K562 (cell line): ENCODE measurements at regions not wholly inside any gene's neighbourhood (a gene's known extent, or its start where the extent isn't known, plus 50 kb on each side); places are given as distances from the start of the nearest gene placed in this dataset.

Experiments used
- ATAC-seq: fragments of 200-7000 bp; cut with Tn5 transposase; 3 replicates; pipeline ENCODE4 v1.9.1; 2020; ENCODE audit warnings: moderate library complexity
- BruUV-seq: library from RNA; stranded (reverse); fragments of 400-500 nt; replicated peaks from 2 replicates; lab custom pipeline; 2021; lab: Mats Ljungman, UMichigan
- CTCF ChIA-PET: fragments of 300-600 bp; formaldehyde crosslinking; extraction: SDS; loops from one replicate; lab custom pipeline; 2021; ENCODE audit warnings: low intra/inter-chr PET ratio; lab: Yijun Ruan, JAX
- POLR2A ChIA-PET: fragments of 300-600, 350-650 bp; sonication (Branson Sonifier 250); formaldehyde crosslinking; extraction: SDS; loops from one replicate; lab custom pipeline; 2021; ENCODE audit warnings: antibody characterized with exemption, inconsistent platforms; lab: Yijun Ruan, JAX
- DNase-seq, 4 experiments: peaks; one replicate each; pipeline versions ENCODE4 v3.0.0 to v3.0.0-alpha.2; 2011 to 2018; ENCODE audit warnings: low spot score in 3 of 4, mixed read lengths in 3 of 4; ENCODE audit errors: extremely low read depth in 1 of 4
- FAIRE-seq: peaks from 2 replicates; lab custom pipeline; 2011; peaks lifted over from hg19 to GRCh38; lab: Jason Lieb, UNC
- H2AFZ ChIP-seq: 2 replicates; pipeline ENCODE4 v1.6.0; 2011; ENCODE audit warnings: low read depth, low read length, control low read depth, inconsistent platforms
- H3K27ac ChIP-seq: fragments of 200-600 bp; 3 replicates; pipeline ENCODE4 v1.8.0; 2011; ENCODE audit warnings: low read depth, mild to moderate bottlenecking, control low read depth, inconsistent platforms, low read length, moderate library complexity, mixed read lengths; ENCODE audit errors: extremely low read depth
- H3K27me3 ChIP-seq, 2 experiments: fragments of 300-600 bp in 1 of 2; 2 replicates in 1 of 2; 3 replicates in 1 of 2; pipeline versions ENCODE4 v1.6.0 to v1.8.0; 2011; ENCODE audit warnings: inconsistent platforms in 2 of 2, low read length in 2 of 2, mild to moderate bottlenecking in 1 of 2, mixed read lengths in 1 of 2, moderate library complexity in 1 of 2; ENCODE audit not compliant: control insufficient read depth in 2 of 2, insufficient read depth in 2 of 2
- H3K36me3 ChIP-seq: fragments of 300-600 bp; 3 replicates; pipeline ENCODE4 v1.8.0; 2011; ENCODE audit warnings: mild to moderate bottlenecking, low read length, inconsistent platforms; ENCODE audit not compliant: control insufficient read depth, insufficient read depth
- H3K4me1 ChIP-seq, 2 experiments: fragments of 200-600 bp in 1 of 2; replicated peaks in 1 of 2; 2 replicates in 1 of 2; 3 replicates in 1 of 2; pipeline versions ENCODE4 v1.5.1 to v1.8.0; 2011; ENCODE audit warnings: inconsistent platforms in 2 of 2, low read length in 2 of 2, mild to moderate bottlenecking in 1 of 2, mixed read lengths in 1 of 2, moderate library complexity in 1 of 2; ENCODE audit not compliant: control insufficient read depth in 2 of 2, insufficient read depth in 2 of 2
- H3K4me2 ChIP-seq: 2 replicates; pipeline ENCODE4 v1.6.1; 2011; ENCODE audit warnings: low read length, control low read depth, inconsistent platforms, mixed read lengths; ENCODE audit not compliant: insufficient read depth
- H3K4me3 ChIP-seq: fragments of 200-600 bp; sonication (generic), shearing (Covaris generic); 2 replicates; pipeline ENCODE4 v1.5.1; 2016; ENCODE audit warnings: control low read depth, inconsistent platforms
- H3K79me2 ChIP-seq: fragments of 200-600 bp; 3 replicates; pipeline ENCODE4 v1.8.0; 2011; ENCODE audit warnings: low read length, inconsistent platforms; ENCODE audit not compliant: control insufficient read depth, insufficient read depth
- H3K9ac ChIP-seq, 2 experiments: 2 replicates each; pipeline versions ENCODE4 v1.6.0 to v1.6.1; 2011; ENCODE audit warnings: low read depth in 2 of 2, low read length in 2 of 2, control low read depth in 1 of 2, inconsistent platforms in 1 of 2, mild to moderate bottlenecking in 1 of 2, mixed read lengths in 1 of 2; ENCODE audit not compliant: insufficient read depth in 1 of 2
- H3K9me1 ChIP-seq: one replicate; pipeline ENCODE4 v1.6.0; 2011; ENCODE audit warnings: inconsistent platforms, mild to moderate bottlenecking, low read length, moderate library complexity; ENCODE audit not compliant: control insufficient read depth, insufficient read depth
- H3K9me3 ChIP-seq: replicated peaks from 2 replicates; pipeline ENCODE4 v1.5.1; 2011; ENCODE audit warnings: low read depth, low read length, inconsistent platforms; ENCODE audit not compliant: control insufficient read depth, insufficient read depth
- H4K20me1 ChIP-seq: replicated peaks from 2 replicates; pipeline ENCODE4 v1.6.1; 2011; ENCODE audit warnings: low read length, inconsistent platforms, mixed read lengths; ENCODE audit not compliant: control insufficient read depth, insufficient read depth
- C11orf30 ChIP-seq: fragments of 450-650 bp; IDR thresholded peaks from 2 replicates; pipeline ENCODE4 v1.6.1; 2016; ENCODE audit warnings: low read depth, mild to moderate bottlenecking
- HES1 ChIP-seq: fragments of 450-650 bp; IDR thresholded peaks from 2 replicates; pipeline ENCODE4 v1.6.1; 2016; ENCODE audit warnings: low read depth, mild to moderate bottlenecking, moderate library complexity
- HNRNPUL1 ChIP-seq: fragments of 200-400 bp; formaldehyde crosslinking; IDR thresholded peaks from 2 replicates; pipeline ENCODE4 v1.6.1; 2017; ENCODE audit warnings: low read length
- HOMEZ ChIP-seq: fragments of 250-450 bp; sonication (Bioruptor Pico); IDR thresholded peaks from 2 replicates; pipeline ENCODE4 v1.4.0; 2020; ENCODE audit warnings: mild to moderate bottlenecking, moderate library complexity
- MAFG ChIP-seq: fragments of 450-650 bp; conservative IDR thresholded peaks from 2 replicates; pipeline ENCODE4 v1.6.1; 2016; ENCODE audit warnings: missing genetic modification characterization, missing compliant biosample characterization
- STAT6 ChIP-seq: sonication (generic); formaldehyde crosslinking; IDR thresholded peaks from 2 replicates; pipeline ENCODE4 v1.8.1; 2023; ENCODE audit warnings: mild to moderate bottlenecking, missing genetic modification reagents
- TAF15 ChIP-seq: fragments of 200-400 bp; formaldehyde crosslinking; IDR thresholded peaks from 2 replicates; pipeline ENCODE4 v1.6.1; 2017; ENCODE audit warnings: mild to moderate bottlenecking, low read depth, low read length, moderate library complexity
- ZNF239 ChIP-seq: fragments of 250-450 bp; sonication (Bioruptor Pico); IDR thresholded peaks from 2 replicates; pipeline ENCODE4 v1.4.0; 2020; ENCODE audit warnings: mild to moderate bottlenecking
- ZNF316 ChIP-seq: fragments of 450-650 bp; IDR thresholded peaks from 2 replicates; pipeline ENCODE4 v1.6.1; 2016
- ZNF408 ChIP-seq: fragments of 250-450 bp; sonication (Bioruptor Pico); IDR thresholded peaks from 2 replicates; pipeline ENCODE4 v1.4.0; 2020; ENCODE audit warnings: low read depth, mild to moderate bottlenecking, moderate library complexity
- WGBS: fragments of 100-300 bp; shearing (Covaris generic); methylation state at CpG from one replicate; pipeline ENCODE4 v1.1.6; 2016; ENCODE audit warnings: low coverage, mixed read lengths; ENCODE audit not compliant: insufficient coverage; ENCODE audit errors: missing lambda C conversion rate; 5-methylcytosine and 5-hydroxymethylcytosine counted together
- in situ Hi-C: fragments of 300-500 bp; cut with MboI; formaldehyde crosslinking; loops from 4 replicates; pipeline ENCODE4 v1.15.0; 2018; ENCODE audit warnings: inconsistent platforms, mixed read lengths
- intact Hi-C: fragments of 100-400 bp; cut with micrococcal nuclease; formaldehyde crosslinking; loops from 2 replicates; pipeline ENCODE4 v1.14.2; 2022
- TF ChIP-seq, protein P1 (sequence below), 3 experiments: IDR thresholded peaks in 2 of 3; conservative IDR thresholded peaks in 1 of 3; 2 replicates each; pipeline ENCODE4 v1.5.1; 2011 to 2012; ENCODE audit warnings: low read length in 3 of 3, mild to moderate bottlenecking in 3 of 3, control low read depth in 2 of 3, improper control_type of control experiment in 1 of 3, inconsistent platforms in 1 of 3, low read depth in 1 of 3, mixed read lengths in 1 of 3, moderate library complexity in 1 of 3; ENCODE audit not compliant: insufficient read depth in 2 of 3

GRCh38 chr13:50699874-50700663 lies 143.4 kb downstream of the DLEU7 start (continued):
- TF ChIP-seq HOMEZ = no peak
- TF ChIP-seq ZNF408 = no peak
- TF ChIP-seq, protein P1, sequence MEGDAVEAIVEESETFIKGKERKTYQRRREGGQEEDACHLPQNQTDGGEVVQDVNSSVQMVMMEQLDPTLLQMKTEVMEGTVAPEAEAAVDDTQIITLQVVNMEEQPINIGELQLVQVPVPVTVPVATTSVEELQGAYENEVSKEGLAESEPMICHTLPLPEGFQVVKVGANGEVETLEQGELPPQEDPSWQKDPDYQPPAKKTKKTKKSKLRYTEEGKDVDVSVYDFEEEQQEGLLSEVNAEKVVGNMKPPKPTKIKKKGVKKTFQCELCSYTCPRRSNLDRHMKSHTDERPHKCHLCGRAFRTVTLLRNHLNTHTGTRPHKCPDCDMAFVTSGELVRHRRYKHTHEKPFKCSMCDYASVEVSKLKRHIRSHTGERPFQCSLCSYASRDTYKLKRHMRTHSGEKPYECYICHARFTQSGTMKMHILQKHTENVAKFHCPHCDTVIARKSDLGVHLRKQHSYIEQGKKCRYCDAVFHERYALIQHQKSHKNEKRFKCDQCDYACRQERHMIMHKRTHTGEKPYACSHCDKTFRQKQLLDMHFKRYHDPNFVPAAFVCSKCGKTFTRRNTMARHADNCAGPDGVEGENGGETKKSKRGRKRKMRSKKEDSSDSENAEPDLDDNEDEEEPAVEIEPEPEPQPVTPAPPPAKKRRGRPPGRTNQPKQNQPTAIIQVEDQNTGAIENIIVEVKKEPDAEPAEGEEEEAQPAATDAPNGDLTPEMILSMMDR (IDR thresholded peaks at IDR 0.05 in 2 of 3, conservative IDR thresholded peaks at IDR 0.05 in 1 of 3; ENCODE audit: insufficient read depth in 2 of 3, low read depth in 1 of 3, low read length in 3 of 3) = no peak
- no peak for TF ChIP-seq HES1

DNA sequence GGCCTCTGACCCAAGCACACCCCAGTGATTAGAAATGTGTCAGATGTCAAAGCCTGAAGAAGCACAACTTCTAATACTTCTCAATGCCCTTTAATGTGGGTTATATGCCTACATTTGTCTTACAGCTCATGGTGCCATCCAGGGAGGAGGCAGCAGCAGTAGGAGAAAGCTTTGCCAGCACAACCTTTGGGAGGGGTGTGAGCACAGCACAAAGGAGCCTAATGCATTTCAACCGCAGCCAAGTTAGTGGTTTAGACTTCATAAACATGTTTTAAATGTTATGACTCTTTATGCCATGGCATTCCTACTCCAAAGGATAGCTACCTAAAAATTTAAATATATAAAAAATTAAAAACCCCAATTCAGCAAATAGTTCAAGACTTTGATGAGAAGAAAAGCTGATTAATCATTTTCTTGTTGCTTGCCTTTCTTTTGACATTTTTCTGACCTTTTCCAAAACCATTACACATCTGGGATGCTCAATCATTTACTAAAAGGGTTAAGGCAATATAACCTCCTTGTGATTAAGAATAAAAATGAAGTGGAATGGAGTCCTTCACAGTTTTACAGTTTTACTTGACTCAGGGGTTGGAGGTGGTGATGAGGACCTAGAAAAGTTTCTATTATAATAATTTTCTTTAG lies 142.7 kb downstream of the DLEU7 start:
- Histone ChIP-seq H3K36me3 (no peaks in the 10 kb centered on the region), H3K79me2 (no peaks in the 10 kb centered on the region)

More for the DNA sequence above, 142.7 kb downstream of the DLEU7 start:
- no peaks in the 10 kb centered on the region for H3K9me3 ChIP-seq
- DNase-seq = no peak
- no peak overlapping the region for H3K4me3 ChIP-seq
- no peak overlapping the region for H2AFZ ChIP-seq
- no peaks in the 10 kb centered on the region for H4K20me1 ChIP-seq
- no peak overlapping the region for H3K4me2 ChIP-seq
- intact Hi-C loops = no loop called here
- H3K27me3 ChIP-seq = no peaks in the 10 kb centered on the region
- H3K9ac ChIP-seq = no peak overlapping the region
- no peak overlapping the region for H3K27ac ChIP-seq
- no peaks in the 10 kb centered on the region for H3K4me1 ChIP-seq
- TF ChIP-seq MAFG (tag) (0 out of 2 replicates have a peak, but pooled peaks have one; percentile 10), C11orf30 (peak; percentile 51; the same call in 1 of the 2 replicates), ZNF316 (peak; percentile 72), STAT6 (CRISPR knock-in tag) (no peak), TAF15 (no peak), ZNF239 (no peak), HNRNPUL1 (no peak)
- TF ChIP-seq, all 486 proteins: peak for 3
- H3K9me1 ChIP-seq = no peaks in the 10 kb centered on the region
- FAIRE-seq (no peak), ATAC-seq (no peak)
- BruUV-seq = no TSS peak
- ChIA-PET POLR2A (no interaction called here), CTCF (no interaction called here)
- WGBS = 15% methylated on average over 1 of the region's 1 CpG
- in situ Hi-C loops = no loop called here
